Keratinocyte (primary cell): ENCODE measurements at regions not wholly inside any gene's neighbourhood (a gene's known extent, or its start where the extent isn't known, plus 50 kb on each side); places are given as distances from the start of the nearest gene placed in this dataset.

Experiments
- DNase-seq: peaks from one replicate; pipeline ENCODE4 v3.0.0-alpha.2; 2011; ENCODE audit warnings: low read depth, missing footprints, low spot score
- FAIRE-seq: peaks from 2 replicates; lab custom pipeline; 2011; peaks lifted over from hg19 to GRCh38; lab: Jason Lieb, UNC
- H2AFZ ChIP-seq: 2 replicates; pipeline ENCODE4 v1.6.0; 2012; ENCODE audit warnings: low read length, control low read depth, inconsistent platforms; ENCODE audit not compliant: control insufficient read depth
- H3K27ac ChIP-seq: 2 replicates; pipeline ENCODE4 v1.5.1; 2011; ENCODE audit warnings: low read length; ENCODE audit not compliant: control insufficient read depth, insufficient read depth
- H3K27me3 ChIP-seq: 3 replicates; pipeline ENCODE4 v1.6.0; 2011; ENCODE audit warnings: low read length; ENCODE audit not compliant: control insufficient read depth, insufficient read depth; ENCODE audit errors: extremely low read depth
- H3K36me3 ChIP-seq, 2 experiments: 2 replicates in 1 of 2; 3 replicates in 1 of 2; pipeline ENCODE4 v1.5.1; 2011; ENCODE audit warnings: low read length in 2 of 2, mild to moderate bottlenecking in 1 of 2; ENCODE audit not compliant: control insufficient read depth in 2 of 2, insufficient read depth in 2 of 2; ENCODE audit errors: extremely low read depth in 1 of 2
- H3K4me1 ChIP-seq: 3 replicates; pipeline ENCODE4 v1.5.1; 2011; ENCODE audit warnings: low read length; ENCODE audit not compliant: control insufficient read depth, insufficient read depth; ENCODE audit errors: extremely low read depth
- H3K4me2 ChIP-seq: 3 replicates; pipeline ENCODE4 v1.6.0; 2011; ENCODE audit warnings: low read depth, low read length; ENCODE audit not compliant: control insufficient read depth, insufficient read depth; ENCODE audit errors: extremely low read depth
- H3K4me3 ChIP-seq, 3 experiments: fragments of 200-600 bp in 1 of 3; sonication (generic) in 1 of 3; 2 replicates in 2 of 3; 3 replicates in 1 of 3; pipeline ENCODE4 v1.5.1; 2011 to 2016; ENCODE audit warnings: low read length in 3 of 3, mild to moderate bottlenecking in 3 of 3, control low read depth in 2 of 3, inconsistent platforms in 1 of 3, low read depth in 1 of 3, mixed read lengths in 1 of 3, mixed run types in 1 of 3, moderate library complexity in 1 of 3; ENCODE audit not compliant: control insufficient read depth in 2 of 3, insufficient read depth in 2 of 3; ENCODE audit errors: extremely low read depth in 1 of 3
- H3K79me2 ChIP-seq: 2 replicates; pipeline ENCODE4 v1.6.0; 2012; ENCODE audit warnings: low read length; ENCODE audit not compliant: control insufficient read depth, insufficient read depth
- H3K9ac ChIP-seq: 3 replicates; pipeline ENCODE4 v1.6.0; 2011; ENCODE audit warnings: low read length; ENCODE audit not compliant: control insufficient read depth, insufficient read depth; ENCODE audit errors: extremely low read depth
- H3K9me1 ChIP-seq: 3 replicates; pipeline ENCODE4 v1.6.0; 2011; ENCODE audit warnings: low read length; ENCODE audit not compliant: control insufficient read depth, insufficient read depth; ENCODE audit errors: extremely low read depth
- H3K9me3 ChIP-seq: 2 replicates; pipeline ENCODE4 v1.5.1; 2012; ENCODE audit warnings: low read depth, low read length; ENCODE audit not compliant: control insufficient read depth
- H4K20me1 ChIP-seq: 3 replicates; pipeline ENCODE4 v1.6.0; 2011; ENCODE audit warnings: low read length; ENCODE audit not compliant: control insufficient read depth, insufficient read depth; ENCODE audit errors: extremely low read depth
- CTCF ChIP-seq, 3 experiments: IDR thresholded peaks in 1 of 3; conservative IDR thresholded peaks in 1 of 3; optimal IDR thresholded peaks in 1 of 3; 2 replicates in 2 of 3; 3 replicates in 1 of 3; pipeline versions ENCODE3 to v1.5.1; 2011; ENCODE audit warnings: low read length in 3 of 3, mild to moderate bottlenecking in 3 of 3, moderate library complexity in 2 of 3, control low read depth in 1 of 3, inconsistent platforms in 1 of 3; ENCODE audit not compliant: insufficient read depth in 2 of 3; ENCODE audit errors: extremely low read depth in 1 of 3
- EZH2 ChIP-seq: IDR thresholded peaks from one replicate; pipeline ENCODE4 v1.6.1; 2012; ENCODE audit warnings: inconsistent platforms, mild to moderate bottlenecking, low read length, moderate library complexity
- dilution Hi-C: fragments of 300-500 bp; cut with MboI; formaldehyde crosslinking; loops from one replicate; pipeline ENCODE4 v1.7.0; 2020; ENCODE audit warnings: low sequenced_read_pairs; ENCODE audit not compliant: extremely low pct_ligation_motif_present

GRCh38 chr18:51562866-51563265 is 365.4 kb upstream of the MEX3C start:
- Histone ChIP-seq H3K4me3 (no peak overlapping the region), H3K27ac (no peak overlapping the region), H2AFZ (no peak overlapping the region), H3K9me1 (no peaks in the 10 kb centered on the region), H3K4me2 (no peak overlapping the region), H3K9me3 (no peaks in the 10 kb centered on the region), H4K20me1 (no peaks in the 10 kb centered on the region), H3K4me1 (no peaks in the 10 kb centered on the region), H3K36me3 (no peaks in the 10 kb centered on the region), H3K9ac (no peak overlapping the region), H3K27me3 (no peaks in the 10 kb centered on the region), H3K79me2 (no peaks in the 10 kb centered on the region)
- no peak for TF ChIP-seq EZH2
- no peak for TF ChIP-seq CTCF (optimal IDR thresholded peaks at IDR 0.05 in 1 of 3, IDR thresholded peaks at IDR 0.05 in 1 of 3, conservative IDR thresholded peaks at IDR 0.05 in 1 of 3; ENCODE audit: extremely low read depth in 1 of 3, insufficient read depth in 2 of 3, low read length in 3 of 3)
- dilution Hi-C loops = no loop called here
- no peak for FAIRE-seq
- DNase-seq = no peak

GRCh38 chr18:51563396-51563795 is 365.9 kb upstream of the MEX3C start:
- no peaks in the 10 kb centered on the region for H4K20me1 ChIP-seq
- no peak for TF ChIP-seq EZH2
- no peak for TF ChIP-seq CTCF (optimal IDR thresholded peaks at IDR 0.05 in 1 of 3, IDR thresholded peaks at IDR 0.05 in 1 of 3, conservative IDR thresholded peaks at IDR 0.05 in 1 of 3; ENCODE audit: extremely low read depth in 1 of 3, insufficient read depth in 2 of 3, low read length in 3 of 3)
- no peak overlapping the region for H3K9ac ChIP-seq
- no peak overlapping the region for H2AFZ ChIP-seq
- H3K9me1 ChIP-seq = no peaks in the 10 kb centered on the region
- dilution Hi-C loops = no loop called here
- no peaks in the 10 kb centered on the region for H3K9me3 ChIP-seq
- H3K79me2 ChIP-seq = no peaks in the 10 kb centered on the region
- H3K36me3 ChIP-seq = no peaks in the 10 kb centered on the region
- H3K4me2 ChIP-seq = no peak overlapping the region
- H3K4me1 ChIP-seq = no peaks in the 10 kb centered on the region
- DNase-seq = no peak
- no peak for FAIRE-seq
- no peaks in the 10 kb centered on the region for H3K27me3 ChIP-seq
- no peak overlapping the region for H3K27ac ChIP-seq
- no peak overlapping the region for H3K4me3 ChIP-seq
